Activated CD4-positive, alpha-beta T cell treated with anti-CD3 and anti-CD28 coated beads, Interleukin-2, Interleukin-4, amounts not matched to agents 100 ng/mL and 50 ng/mL, durations not matched to agents 16 hours and 8 hours (primary cell): ENCODE measurements at regions not wholly inside any gene's neighbourhood (a gene's known extent, or its start where the extent isn't known, plus 50 kb on each side); places are given as distances from the start of the nearest gene placed in this dataset.
"Not testable (repeated sequence)": the region's sequence is repeated elsewhere in the genome, so short reads cannot be mapped to it uniquely, and the experiment has no call there.

ENCODE experiments used
- DNase-seq: peaks from one replicate; pipeline ENCODE4 v3.0.0-alpha.2; 2020; ENCODE audit warnings: low spot score

DNA sequence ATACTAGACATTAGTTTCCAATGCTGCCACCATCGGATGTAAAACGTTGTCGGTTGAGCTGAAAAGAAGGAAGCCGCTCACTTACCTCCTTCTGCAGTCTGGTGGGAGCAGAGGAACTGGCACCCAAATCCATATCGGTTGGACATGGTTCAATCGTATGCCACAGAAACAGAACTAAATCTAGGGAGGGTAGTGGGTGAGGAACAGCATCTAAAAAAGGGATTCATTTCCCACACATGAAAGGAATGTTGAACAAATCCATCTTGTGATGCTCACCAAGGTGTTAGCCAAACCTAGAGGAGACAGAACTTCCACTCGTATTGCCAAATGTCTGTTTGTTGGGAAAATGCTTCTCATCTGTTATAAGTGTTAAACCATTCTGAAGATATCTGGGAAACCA is 532.7 kb downstream of the NLGN4X start:
- no peak for DNase-seq

DNA sequence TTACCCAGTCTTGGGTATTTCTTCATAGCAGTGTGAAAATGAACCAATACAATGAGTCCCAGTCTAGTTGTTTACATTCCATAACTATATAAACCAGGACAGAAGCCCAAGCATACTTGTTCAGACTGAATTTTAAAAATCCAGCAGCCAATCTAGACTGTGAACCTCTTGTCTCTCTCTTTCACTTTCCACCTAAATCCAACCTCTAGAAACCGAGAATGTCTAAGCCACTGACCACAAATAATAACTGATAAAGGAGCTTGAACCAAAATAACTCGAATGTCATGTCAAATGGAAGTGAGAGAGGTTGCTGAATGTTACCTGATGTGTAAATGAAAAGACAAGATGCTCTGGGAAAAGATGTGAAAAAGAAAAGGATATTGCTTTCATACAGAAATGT is 544.7 kb downstream of the NLGN4X start:
- DNase-seq = no peak

DNA sequence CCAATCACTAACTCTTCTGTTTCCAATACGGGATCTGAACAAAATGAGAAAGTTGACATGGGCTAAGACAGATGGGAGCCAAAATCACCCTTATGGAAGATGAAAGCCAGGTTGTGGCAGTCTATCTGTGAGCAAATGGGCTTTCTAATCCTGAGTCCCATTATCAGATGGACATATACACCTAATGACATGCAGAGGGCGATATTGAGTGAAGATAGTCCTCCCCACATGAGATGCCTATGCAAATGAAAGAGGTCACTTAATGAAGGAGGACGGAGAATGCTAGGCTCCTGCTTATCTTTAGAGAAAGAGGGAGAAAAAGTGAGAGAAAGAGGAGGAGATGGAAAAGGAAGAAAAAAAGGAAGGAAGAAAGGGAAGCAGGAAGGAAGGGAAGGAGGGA is 547.5 kb downstream of the NLGN4X start:
- DNase-seq = no peak

DNA sequence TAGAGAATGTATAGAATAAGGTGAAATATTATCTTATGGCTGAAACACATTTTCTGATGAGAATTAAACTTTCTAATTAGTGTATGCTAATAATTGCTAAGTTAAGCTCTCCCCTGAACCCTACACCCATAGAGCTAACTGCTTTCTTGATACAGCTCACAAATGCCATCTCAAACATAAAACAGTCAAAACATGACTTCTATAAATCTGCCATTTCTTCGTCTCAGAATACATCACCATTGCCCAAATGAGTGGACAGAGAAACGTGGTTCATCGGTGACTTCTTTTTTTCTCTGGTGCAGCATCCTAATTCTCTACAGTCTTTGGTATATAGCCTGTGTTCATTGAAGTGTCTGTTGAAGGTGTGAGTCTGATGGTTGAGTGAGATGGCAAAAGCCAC is 554.6 kb downstream of the NLGN4X start:
- no peak for DNase-seq

DNA sequence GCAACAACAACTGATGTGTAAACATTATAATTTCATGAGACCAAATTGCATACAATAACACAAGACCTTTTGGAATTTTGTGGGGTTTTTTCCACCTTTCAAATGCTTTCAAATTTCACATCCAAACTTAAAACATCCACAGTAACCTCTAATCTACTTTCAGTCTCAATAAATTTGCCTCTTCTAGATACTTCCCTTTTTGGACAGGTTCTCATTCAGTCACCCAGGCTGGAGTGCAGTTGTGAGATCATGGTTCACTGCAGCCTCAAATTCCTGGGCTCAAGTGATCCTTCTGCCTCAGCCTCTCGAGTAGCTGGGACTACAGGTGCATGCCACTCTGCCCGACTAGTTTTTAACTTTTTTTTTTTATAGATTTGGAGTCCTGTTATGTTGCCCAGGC is 556.6 kb downstream of the NLGN4X start:
- no peak for DNase-seq

DNA sequence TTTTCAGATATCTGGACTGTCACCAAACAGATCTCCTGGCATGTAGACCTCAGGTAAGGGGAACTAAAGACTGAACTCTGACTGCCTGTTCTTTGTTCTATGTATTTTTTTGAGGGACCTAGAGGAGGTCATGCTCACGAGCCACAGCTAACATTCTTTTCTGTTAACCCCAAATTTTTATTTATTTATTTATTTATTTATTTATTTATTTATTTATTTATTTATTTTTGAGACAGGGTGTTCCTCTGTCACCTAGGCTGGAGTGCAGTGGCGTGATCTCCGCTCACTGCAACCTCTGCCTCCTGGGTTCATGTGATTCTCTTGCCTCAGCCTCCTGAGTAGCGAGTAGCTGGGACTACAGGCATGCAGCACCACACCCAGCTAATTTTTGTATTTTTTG is 562.0 kb downstream of the NLGN4X start:
- not testable (repeated sequence) for DNase-seq

DNA sequence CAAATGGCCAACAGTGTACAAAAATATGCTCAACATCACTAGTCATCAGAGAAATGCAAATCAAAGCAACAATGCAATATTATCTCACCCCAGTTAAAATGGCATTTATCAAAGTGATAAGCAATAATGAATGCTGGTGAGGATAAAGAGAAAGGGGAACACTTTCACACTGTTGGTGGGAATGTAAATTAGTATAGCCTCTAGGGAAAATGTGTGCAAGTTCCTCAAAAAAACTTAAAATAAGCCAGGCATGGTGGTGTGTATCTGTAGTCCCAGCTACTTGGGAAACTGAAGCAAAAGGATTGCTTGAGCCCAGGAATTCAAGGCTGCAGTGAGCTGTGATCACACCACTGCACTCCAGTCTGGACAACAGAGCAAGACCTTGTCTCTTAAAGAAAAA is 572.1 kb downstream of the NLGN4X start:
- no peak for DNase-seq

DNA sequence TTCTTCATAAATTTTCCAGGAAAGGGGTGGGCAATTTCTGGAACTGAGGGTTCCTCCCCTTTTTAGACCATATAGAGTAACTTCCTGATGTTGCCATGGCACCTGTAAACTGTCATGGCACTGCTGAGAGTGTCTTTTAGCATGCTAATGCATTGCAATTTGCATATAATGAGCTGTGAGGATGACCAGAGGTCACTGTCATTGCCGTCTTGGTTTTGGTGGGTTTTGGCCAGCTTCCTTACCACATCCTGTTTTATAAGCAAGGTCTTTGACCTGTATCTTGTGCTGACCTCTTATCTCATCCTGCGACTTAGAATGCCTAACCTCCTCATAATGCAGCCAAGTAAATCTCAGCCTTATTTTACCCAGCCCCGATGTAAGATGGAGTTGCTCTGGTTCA is 577.8 kb downstream of the NLGN4X start:
- no peak for DNase-seq

DNA sequence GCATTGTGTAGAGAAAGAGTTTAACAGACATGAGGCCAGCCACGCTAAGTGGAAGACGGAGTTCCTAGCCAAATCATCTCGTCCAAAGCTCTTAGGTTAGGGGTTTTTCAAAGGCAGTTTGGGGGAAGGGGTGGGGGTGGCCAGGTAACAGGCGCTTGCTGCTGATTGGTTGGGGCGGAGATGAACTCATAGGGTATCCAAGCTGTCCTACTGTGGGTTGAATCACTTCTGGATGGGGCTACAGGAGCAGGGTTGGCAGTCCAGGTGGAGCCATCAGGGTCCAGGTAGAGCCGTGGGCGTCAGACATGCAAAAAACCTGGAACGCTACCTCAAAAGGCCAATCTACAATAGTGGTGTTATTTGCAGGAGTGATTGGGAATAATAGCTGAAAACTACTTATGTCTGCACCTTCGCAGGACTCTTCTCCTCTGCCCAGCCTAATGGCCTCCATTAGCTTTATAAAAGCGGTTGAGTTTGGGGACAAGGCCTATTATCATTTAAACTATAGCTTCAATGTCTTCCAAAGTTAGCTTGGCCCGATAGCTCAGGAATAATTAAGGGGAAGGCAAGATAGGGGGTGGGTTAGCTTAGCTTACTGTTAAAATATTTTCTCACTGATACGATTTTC is 579.6 kb downstream of the NLGN4X start:
- DNase-seq = no peak

DNA sequence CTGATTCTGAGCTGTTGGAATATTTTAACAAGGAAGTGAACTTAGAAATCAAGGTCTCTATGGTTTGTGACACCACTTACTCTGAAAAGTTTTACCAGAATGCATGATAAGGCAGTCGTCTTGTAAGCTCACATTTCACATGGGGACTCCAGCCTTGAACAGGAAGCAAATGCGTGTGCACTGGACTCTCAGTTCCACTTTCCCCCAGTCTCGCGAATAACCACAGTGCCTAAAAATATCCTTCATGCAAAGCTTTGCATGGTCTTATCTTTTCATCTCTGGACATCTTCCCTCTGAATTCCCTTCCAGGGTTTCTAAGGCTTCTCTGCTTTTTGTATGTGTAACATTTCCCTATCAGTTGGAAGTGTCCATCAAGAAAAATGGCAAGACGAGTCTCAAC is 581.8 kb downstream of the NLGN4X start:
- DNase-seq = no peak

DNA sequence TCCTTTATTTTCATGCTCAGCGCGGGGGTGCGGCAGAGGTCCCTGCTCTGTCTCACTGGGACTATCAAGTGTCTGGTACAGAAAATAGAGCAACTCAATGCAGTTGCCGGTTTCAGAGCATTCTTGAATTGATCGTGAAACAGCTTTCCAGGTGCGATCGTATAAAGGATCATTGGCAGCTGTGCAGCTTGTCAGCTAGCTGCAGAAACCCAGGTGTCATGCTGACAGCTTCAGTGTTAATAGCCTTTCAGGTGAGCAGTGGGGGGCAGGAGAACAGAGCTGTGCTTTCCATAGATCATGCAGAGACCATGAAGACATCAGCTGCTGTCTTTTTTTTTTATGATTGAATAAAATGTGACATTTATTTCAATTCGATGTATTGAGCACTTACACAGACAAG is 583.9 kb downstream of the NLGN4X start:
- no peak for DNase-seq

DNA sequence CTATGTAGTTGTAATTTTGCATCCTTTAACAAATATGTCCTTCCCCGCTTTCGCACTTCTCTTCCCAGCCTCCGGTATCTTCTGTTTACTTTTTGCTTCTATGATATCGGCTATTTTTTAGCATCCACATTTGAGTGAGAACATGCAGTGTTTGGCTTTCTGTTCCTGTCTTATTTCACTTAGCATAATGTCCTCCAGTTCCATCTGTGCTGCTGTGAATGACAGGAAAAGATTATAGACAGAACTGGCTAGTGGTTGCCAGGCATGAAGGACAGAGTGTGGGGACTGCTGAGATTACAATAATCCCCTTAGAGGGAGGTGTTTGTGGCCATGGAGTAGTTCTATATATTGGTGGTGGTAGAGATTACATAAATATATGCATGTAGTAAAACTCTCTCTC is 588.6 kb downstream of the NLGN4X start:
- DNase-seq = no peak

DNA sequence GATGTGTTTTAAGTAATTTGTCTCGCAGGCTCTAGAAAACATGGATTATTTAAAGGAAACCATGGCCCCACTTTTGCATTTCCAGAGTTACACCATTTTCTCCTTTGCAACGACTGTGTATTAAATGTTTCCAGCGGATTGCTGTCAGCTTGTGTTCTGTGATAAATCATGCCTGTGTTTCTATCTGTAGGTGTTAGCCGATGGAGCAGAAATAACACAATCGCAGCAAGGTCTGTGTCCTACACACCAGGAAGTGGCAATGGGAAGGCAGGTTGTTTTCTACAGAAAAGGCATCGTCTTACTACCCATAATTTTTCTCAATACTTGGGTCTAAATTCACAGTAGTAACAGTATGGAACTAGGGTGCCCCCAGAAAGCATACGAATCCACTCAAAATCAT is 590.1 kb downstream of the NLGN4X start:
- no peak for DNase-seq

DNA sequence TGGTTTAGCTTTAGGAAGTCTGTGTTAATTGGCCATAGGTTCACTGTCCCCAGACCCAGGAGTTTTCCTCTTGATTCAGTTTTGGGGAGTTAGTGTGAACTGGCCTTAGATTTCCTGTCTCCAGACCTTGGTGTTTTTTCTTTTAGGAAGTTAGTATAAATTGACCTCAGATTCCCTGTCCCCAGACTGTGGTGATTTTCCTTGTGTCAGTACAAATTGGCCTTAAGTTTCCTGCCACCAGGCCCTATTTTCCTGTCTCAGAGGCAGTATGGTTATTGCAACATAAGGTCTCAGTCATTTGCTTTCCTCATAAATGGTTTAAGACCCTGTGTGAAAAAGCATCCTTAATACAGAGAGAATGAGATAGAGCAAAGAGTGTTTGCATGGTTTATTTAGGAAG is 595.8 kb downstream of the NLGN4X start:
- no peak for DNase-seq

DNA sequence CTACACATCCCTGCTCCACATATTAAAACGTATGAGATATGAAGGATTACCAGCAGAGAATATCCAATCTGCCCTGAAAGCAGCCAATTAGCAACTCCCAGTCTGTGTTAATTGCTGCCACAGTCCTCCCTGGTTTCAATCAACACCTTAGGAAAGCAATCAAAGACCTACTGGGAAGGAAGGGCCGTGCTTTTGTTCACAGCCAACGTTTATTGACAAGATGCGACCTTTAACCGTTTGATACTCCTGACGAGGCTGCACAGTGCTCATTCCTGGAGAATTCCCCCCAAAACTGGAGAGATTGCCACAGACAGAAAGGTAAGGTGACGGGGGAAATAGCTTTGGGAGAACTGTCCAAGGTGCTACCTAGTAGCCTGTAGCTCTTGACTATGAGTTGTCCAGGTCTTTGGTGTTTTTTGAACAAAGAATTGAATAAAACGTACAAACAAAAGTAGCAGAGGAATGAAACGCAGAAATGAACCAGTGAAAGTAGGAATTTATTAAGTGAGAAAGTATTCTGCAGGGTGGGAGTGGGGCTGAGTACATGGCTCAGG is 596.5 kb downstream of the NLGN4X start:
- DNase-seq = no peak

DNA sequence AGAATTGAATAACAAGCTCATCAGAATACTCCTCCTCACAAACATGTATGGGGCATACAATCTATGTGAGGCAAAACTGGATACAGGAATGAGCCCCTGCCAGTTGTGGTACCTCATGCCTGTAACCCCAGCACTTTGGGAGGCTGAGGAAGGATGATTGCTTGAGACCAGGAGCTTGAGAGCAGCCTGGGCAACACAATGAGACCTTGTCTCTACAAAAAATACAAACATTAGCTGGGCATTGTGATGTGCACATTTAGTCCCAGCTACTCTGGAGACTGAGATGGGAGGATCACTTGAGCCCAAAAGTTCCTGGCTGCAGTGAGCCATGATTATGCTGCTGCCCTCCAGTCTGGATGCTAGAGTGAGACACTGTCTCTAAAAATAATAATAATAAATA is 611.0 kb downstream of the NLGN4X start:
- DNase-seq = no peak

DNA sequence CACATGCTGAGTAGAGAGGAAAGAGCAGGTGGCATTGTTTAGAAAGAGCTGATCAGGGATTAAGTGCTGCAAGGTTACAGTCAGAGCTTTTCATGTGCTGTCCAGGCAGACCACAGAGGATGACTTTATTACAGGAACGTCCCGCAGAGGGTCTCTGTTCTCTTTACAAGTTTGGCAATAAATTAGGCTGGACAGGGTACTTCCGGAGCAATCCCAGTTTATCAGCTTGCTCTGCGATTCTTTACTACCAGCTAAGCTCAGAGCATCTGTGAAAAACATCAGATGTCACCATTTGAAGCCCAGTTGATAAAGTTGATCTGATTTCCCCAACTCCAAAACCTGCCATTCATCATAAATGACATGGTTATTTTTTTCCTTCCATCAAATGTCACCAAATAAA is 633.1 kb downstream of the NLGN4X start:
- DNase-seq = no peak

DNA sequence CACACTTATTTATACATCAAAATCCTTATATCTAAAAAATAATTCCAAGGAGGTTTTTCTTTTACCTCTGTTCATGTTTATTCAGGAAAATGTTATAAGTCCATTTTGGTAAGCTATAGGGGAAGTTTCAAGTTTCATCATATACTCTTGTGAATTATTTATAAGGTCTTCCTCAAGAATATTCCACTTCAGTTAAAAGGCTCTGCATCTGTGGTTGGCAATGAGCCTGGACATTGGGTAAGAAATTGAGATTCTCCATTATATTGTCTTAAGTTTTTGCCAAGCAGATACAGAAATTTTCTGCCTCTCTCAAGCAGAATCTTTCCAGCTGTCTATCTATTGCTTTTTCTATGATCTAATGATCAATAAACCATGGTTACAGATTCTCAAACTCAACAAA is 641.9 kb downstream of the NLGN4X start:
- no peak for DNase-seq

DNA sequence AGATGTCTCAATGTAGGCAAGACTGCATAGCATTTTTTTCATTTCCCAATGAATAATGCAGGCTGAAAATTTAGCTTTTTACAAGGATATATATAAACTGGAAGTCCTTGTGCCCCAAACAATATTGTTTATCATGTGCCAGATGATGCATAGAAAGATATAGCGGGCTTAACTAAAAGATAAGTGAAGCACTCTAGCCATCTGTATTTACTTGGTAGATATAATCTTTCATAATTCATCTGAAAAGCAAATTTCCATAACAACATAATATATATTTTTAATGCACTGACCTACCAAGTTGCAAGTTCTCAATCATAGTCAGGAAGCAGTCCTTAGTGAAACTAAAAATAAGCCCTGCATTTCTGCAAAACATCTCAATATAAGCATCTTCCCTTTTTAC is 653.3 kb downstream of the NLGN4X start:
- no peak for DNase-seq

DNA sequence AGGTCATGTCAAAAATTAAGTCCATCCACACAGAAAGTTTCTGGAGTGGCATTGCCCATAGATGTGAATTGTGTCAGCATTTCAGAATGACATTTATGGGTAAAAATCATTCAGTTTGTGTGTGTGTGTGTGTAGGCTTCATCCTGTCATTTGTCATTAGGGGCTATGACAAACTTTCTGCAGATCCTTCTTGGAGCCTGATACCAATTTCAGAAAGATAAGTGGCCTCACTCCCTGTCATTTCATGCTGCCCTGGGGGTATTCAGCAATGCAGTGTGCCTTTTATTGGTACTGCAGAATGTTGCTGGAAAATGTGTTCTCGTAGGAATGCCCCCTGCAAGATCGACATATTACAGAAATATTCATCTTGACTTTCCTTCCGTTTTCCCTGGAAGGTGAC is 659.7 kb downstream of the NLGN4X start:
- no peak for DNase-seq

DNA sequence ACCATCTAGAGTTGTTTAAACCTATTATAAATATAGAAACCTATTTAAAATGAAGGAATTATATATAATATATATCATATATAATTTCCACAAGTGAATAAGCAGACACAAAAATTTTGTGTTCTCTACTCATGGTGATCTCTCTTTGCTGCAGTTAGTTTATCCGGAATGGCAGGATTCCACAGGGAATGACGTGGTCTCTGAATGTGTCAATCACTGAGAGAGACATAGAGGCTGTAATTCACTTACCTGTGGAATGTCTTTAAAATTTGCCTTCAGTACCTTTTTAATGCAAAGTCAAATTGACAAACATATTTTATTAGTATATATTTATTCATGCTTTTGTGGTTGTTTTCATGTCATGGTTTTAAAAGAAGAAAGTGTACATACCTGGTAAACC is 669.3 kb downstream of the NLGN4X start:
- DNase-seq = no peak

DNA sequence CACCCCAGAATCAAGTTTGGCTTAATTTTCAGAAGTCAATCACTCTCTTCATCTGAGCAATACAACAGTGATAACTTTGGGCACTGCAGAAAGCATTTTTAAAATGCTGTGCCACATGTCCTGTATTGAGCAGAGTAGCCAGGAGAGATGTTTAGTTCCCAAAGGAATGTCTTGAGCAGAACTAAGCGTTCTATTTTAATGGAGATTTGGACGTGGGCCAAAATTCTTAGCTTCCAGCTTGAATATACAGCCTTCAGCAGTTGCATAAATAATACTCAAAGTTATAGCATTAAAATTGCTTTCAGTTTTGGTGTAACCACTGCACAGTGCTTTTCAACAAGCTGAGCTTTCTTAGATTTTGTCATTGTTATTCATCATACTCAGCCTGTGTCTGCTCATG is 679.2 kb downstream of the NLGN4X start:
- DNase-seq = no peak

DNA sequence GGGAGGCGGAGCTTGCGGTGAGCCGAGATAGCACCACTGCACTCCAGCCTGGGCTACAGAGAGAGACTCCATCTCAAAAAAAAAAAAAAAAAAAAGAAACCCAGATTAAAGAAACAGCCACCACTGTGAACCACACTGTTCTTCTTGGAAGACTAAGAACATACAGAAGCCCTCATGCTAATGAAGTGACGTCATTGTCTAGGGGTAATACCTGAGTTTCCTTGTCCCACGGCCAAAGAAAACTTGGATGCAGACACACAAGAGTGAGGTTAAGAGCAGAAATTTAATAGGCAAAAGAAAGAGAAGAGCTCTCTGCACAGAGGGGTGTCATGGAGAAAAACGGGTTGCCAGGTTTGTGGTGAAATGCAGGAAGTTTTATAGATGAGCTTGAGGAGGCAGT is 691.6 kb downstream of the NLGN4X start:
- DNase-seq = no peak

DNA sequence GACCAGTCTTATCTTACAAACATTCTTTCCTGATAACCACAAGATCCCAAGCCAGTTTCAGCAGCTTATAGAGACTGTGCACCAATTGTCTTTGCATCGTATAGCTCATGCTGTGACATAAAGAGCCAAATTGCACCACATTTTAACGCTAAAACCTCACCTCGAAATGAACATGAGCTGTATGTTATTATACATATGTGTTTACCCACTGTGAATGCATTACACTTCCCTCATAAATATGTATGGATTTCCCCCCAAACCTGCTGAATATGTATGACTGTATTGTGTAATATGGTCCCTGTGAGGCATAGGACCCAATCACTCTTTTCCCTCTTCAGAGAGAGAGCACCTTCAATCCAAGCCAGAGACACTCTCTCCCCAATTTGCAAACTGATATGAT is 692.4 kb downstream of the NLGN4X start:
- DNase-seq = no peak

DNA sequence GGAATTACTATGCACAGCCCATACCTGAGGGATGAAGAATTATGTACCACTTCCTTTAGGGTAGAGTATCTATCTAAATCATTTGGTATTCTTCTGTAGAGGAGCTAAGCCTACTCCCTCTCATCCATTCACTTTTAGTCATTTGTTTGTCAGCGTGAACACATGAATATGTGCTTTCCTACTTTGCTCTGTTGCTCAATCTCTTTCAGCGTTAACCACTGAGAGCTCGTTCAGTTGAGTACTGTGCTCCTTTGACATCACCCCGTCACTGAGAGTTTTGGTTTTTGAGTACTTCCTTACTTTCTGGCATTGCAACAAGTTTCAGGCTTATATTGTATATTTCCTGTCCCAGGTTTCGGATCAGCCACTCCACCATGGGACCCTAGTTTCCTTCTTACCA is 700.6 kb downstream of the NLGN4X start:
- no peak for DNase-seq
